Body of pancreas (tissue), 4 donors: ENCODE measurements at regions not wholly inside any gene's neighbourhood (a gene's known extent, or its start where the extent isn't known, plus 50 kb on each side); places are given as distances from the start of the nearest gene placed in this dataset. TPM values are rescaled to one million over a fixed set of nuclear protein-coding genes. Genes with fewer than 3 reads are reported as not detected.

Source experiments
- ATAC-seq: fragments of 150-250 bp; one replicate; pipeline ENCODE4 v1.9.1; 2016
- DNase-seq, 4 donors: peaks; one replicate each; pipeline ENCODE4 v3.0.0-alpha.2; 2019
- H3K27ac ChIP-seq, 4 donors: fragments of 200-600 bp; sonication (generic); 1 replicate in 3 of 4; 2 replicates in 1 of 4; pipeline versions ENCODE4 v1.5.1 to v1.6.1; 2016 to 2019; ENCODE audit warnings: mild to moderate bottlenecking in 1 of 4, mixed read lengths in 1 of 4, moderate library complexity in 1 of 4
- H3K27me3 ChIP-seq, 2 donors: fragments of 200-600 bp; sonication (generic); one replicate each; pipeline ENCODE4 v1.6.0; 2016; ENCODE audit warnings: mild to moderate bottlenecking in 1 of 2
- H3K36me3 ChIP-seq, 2 donors: fragments of 200-600 bp; sonication (generic); replicated peaks in 1 of 2; 2 replicates each; pipeline ENCODE4 v1.5.1; 2016; ENCODE audit warnings: low read depth in 2 of 2; ENCODE audit not compliant: insufficient read depth in 1 of 2
- H3K4me1 ChIP-seq: fragments of 200-600 bp; sonication (generic); one replicate; pipeline ENCODE4 v1.6.0; 2016
- H3K4me3 ChIP-seq, 2 donors: fragments of 200-600 bp; sonication (generic); 1 replicate in 1 of 2; 2 replicates in 1 of 2; pipeline ENCODE4 v1.5.1; 2016 to 2019
- H3K9me3 ChIP-seq, 3 donors: fragments of 200-600 bp; sonication (generic); 1 replicate in 2 of 3; 2 replicates in 1 of 3; pipeline ENCODE4 v1.5.1; 2016
- CTCF ChIP-seq, 7 experiments: fragments of 450-650 bp in 4 of 7; fragments of 200-600 bp in 3 of 7; sonication (generic) in 3 of 7; IDR thresholded peaks; one replicate each; pipeline ENCODE4 v1.5.1; 2016 to 2019; ENCODE audit warnings: antibody characterized with exemption in 7 of 7
- POLR2A ChIP-seq, 3 donors: fragments of 450-650 bp; IDR thresholded peaks; one replicate each; pipeline ENCODE4 v1.6.1; 2016; ENCODE audit warnings: antibody characterized with exemption in 3 of 3, mild to moderate bottlenecking in 2 of 3
- WGBS, 2 donors: methylation state at CpG; one replicate each; pipeline ENCODE4 v1.1.5; 2017; 5-methylcytosine and 5-hydroxymethylcytosine counted together
- intact Hi-C: fragments of 100-400 bp; cut with DNase I; formaldehyde crosslinking; loops from one replicate; pipeline ENCODE4 v1.15.1; 2023
- small RNA-seq: library from RNA; depleted of rRNA; stranded (forward); fragments of <200 nt; gene quantifications from one replicate; pipeline ENCODE3, GENCODE V24; 2016

GRCh38 chr2:64939332-64939917, 49.8 kb upstream of the SLC1A4 start:
- Histone ChIP-seq H3K27ac (no peak overlapping the region), H3K27me3 (no peaks in the 10 kb centered on the region), H3K4me3 (no peak overlapping the region), H3K36me3 (no peaks in the 10 kb centered on the region), H3K4me1 (peaks cover 9% of the 10 kb centered on the region), H3K9me3 (no peaks in the 10 kb centered on the region)
- DNase-seq (no peak), ATAC-seq (no peak)
- whole genome bisulfite sequencing, 2 donors, result 73 to 76% methylated on average over 12 of the region's 12 CpGs
- TF ChIP-seq CTCF (IDR thresholded peaks at IDR 0.05) (no peak), POLR2A (IDR thresholded peaks at IDR 0.05) (no peak)
- intact Hi-C loops, result no loop called here

Small RNAs in the stretch of these regions (small RNA-seq; reads per million reads assigned to genes)
- not detected for gene RF00019
- not detected for gene RN7SL211P
- gene RN7SL341P, result not detected
